Heart right ventricle (tissue), 16 donors: ENCODE measurements at regions not wholly inside any gene's neighbourhood (a gene's known extent, or its start where the extent isn't known, plus 50 kb on each side); places are given as distances from the start of the nearest gene placed in this dataset.

Experiments
- ATAC-seq, 8 donors: fragments of 200-7000 bp; cut with Tn5 transposase; one replicate each; pipeline ENCODE4 v1.9.1; 2020; ENCODE audit warnings: mild to moderate bottlenecking in 8 of 8, moderate library complexity in 8 of 8, moderate number of reproducible peaks in 1 of 8
- DNase-seq, 2 donors: peaks; one replicate each; pipeline ENCODE4 v3.0.0-alpha.2; 2020
- H3K27ac ChIP-seq, 10 donors: fragments of 200-600 bp; sonication (generic) in 2 of 10; one replicate each; pipeline versions ENCODE4 v1.5.0 to v1.8.0; 2020 to 2022; ENCODE audit warnings: mild to moderate bottlenecking in 3 of 10
- H3K27me3 ChIP-seq, 7 donors: fragments of 200-600 bp; one replicate each; pipeline ENCODE4 v1.8.0; 2021 to 2022; ENCODE audit warnings: mild to moderate bottlenecking in 2 of 7
- H3K36me3 ChIP-seq, 9 donors: fragments of 200-600 bp; sonication (generic) in 1 of 9; one replicate each; pipeline versions ENCODE4 v1.5.0 to v1.8.0; 2020 to 2022; ENCODE audit warnings: mild to moderate bottlenecking in 2 of 9
- H3K4me1 ChIP-seq, 9 donors: fragments of 200-600 bp; sonication (generic) in 1 of 9; one replicate each; pipeline versions ENCODE4 v1.5.0 to v1.8.0; 2020 to 2022; ENCODE audit warnings: mild to moderate bottlenecking in 4 of 9
- H3K4me3 ChIP-seq, 10 donors: fragments of 200-600 bp; sonication (generic) in 2 of 10; one replicate each; pipeline versions ENCODE4 v1.5.0 to v1.8.0; 2020 to 2022; ENCODE audit warnings: mild to moderate bottlenecking in 7 of 10, moderate library complexity in 2 of 10
- H3K9me3 ChIP-seq, 11 donors: fragments of 200-600 bp in 10 of 11; sonication (generic) in 2 of 11; one replicate each; pipeline versions ENCODE4 v1.5.0 to v1.8.0; 2013 to 2022; ENCODE audit warnings: mild to moderate bottlenecking in 2 of 11, control low read depth in 1 of 11, moderate library complexity in 1 of 11
- WGBS, 2 donors: extraction: QIAGEN DNeasy Blood & Tissue Kit; methylation state at CpG; one replicate each; pipeline ENCODE4 v1.1.7; 2013; ENCODE audit warnings: inconsistent platforms in 1 of 2; 5-methylcytosine and 5-hydroxymethylcytosine counted together
- intact Hi-C, 10 donors: fragments of 100-400 bp; cut with DNase I; formaldehyde crosslinking; loops; one replicate each; pipeline versions ENCODE4 v1.11.1 to v1.14.2; 2022
- TF ChIP-seq, protein P1 (sequence below), 9 donors: fragments of 200-600 bp; sonication (generic) in 2 of 9; IDR thresholded peaks; one replicate each; pipeline versions ENCODE4 v1.5.0 to v1.8.0; 2021 to 2022; ENCODE audit warnings: antibody characterized with exemption in 9 of 9, mild to moderate bottlenecking in 5 of 9, moderate library complexity in 1 of 9
- donor health status: Arrhythmogenic right ventricular cardiomyopathy.
- donor health status: ischemic (EF 13 %, LVEDD 7.1; RV severe dilation, severe dysfunction).
- donor health status: healthy with polysubstance abuse.
- donor health status: DM: no; HTN: yes; CAD: no.
- donor health status: DM: no; HTN: no; CAD: no.
- donor health status: ischemic (EF 25% LVEDD 6.9; RV normal size, moderate dysfunction).
- donor health status: ischemic (EF 25% LVEDD 5.7; RV mildly dilated, moderate dysfunction).
- donor health status: healthy.
- donor health status: DM: yes; HTN: yes; CAD: no.
- donor health status: Ischemic cardiomyopathy.
- donor health status: ischemic (EF 35%, LVEDD 5.7; RV mildly dilated, moderate dysfunction).
- donor health status: nonischemic (EF 11% LVEDD 7.7; RV severe dilation, severe dysfunction).
- donor health status: DM: yes; HTN: yes; CAD: no.
- donor health status: PGD.
- donor health status: ischemic (EF 29% LVEDD 5.4; RV normal size, mild dysfunction).
- donor health status: nonischemic (EF 23%, LVEDD 6.1; RV moderate dilation, normal function).

DNA sequence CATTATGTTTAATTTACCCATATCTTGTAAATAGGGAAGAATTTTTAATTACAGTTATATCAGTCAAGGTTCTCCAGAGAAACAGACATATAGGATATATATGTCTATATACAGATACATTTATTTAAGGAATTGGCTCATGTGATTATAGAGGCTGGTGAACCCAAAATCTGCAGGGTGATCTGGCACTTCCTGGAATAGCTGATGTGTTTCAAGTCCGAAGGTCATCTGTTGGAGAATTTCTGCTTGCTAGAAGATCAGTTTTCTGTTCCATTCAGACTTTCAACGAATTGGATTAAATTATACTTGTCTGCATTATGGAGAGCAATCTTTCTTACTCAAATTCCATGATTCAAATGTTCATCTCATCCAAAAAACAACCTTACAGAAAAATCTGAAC lies 694.6 kb upstream of the DPPA4 start:
- Histone ChIP-seq H3K4me3 (no peak overlapping the region), H3K9me3 (peaks cover 0 to 8% (median 0%) of the 10 kb centered on the region in 11 donors), H3K4me1 (no peaks in the 10 kb centered on the region), H3K36me3 (no peaks in the 10 kb centered on the region), H3K27ac (no peak overlapping the region), H3K27me3 (no peaks in the 10 kb centered on the region)
- TF ChIP-seq, protein P1, sequence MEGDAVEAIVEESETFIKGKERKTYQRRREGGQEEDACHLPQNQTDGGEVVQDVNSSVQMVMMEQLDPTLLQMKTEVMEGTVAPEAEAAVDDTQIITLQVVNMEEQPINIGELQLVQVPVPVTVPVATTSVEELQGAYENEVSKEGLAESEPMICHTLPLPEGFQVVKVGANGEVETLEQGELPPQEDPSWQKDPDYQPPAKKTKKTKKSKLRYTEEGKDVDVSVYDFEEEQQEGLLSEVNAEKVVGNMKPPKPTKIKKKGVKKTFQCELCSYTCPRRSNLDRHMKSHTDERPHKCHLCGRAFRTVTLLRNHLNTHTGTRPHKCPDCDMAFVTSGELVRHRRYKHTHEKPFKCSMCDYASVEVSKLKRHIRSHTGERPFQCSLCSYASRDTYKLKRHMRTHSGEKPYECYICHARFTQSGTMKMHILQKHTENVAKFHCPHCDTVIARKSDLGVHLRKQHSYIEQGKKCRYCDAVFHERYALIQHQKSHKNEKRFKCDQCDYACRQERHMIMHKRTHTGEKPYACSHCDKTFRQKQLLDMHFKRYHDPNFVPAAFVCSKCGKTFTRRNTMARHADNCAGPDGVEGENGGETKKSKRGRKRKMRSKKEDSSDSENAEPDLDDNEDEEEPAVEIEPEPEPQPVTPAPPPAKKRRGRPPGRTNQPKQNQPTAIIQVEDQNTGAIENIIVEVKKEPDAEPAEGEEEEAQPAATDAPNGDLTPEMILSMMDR (IDR thresholded peaks at IDR 0.05): no peak
- no peak for DNase-seq
- WGBS, 2 donors: 62 to 67% methylated on average over 2 of the region's 2 CpGs
- ATAC-seq: no peak
- intact Hi-C loops: no loop called here

DNA sequence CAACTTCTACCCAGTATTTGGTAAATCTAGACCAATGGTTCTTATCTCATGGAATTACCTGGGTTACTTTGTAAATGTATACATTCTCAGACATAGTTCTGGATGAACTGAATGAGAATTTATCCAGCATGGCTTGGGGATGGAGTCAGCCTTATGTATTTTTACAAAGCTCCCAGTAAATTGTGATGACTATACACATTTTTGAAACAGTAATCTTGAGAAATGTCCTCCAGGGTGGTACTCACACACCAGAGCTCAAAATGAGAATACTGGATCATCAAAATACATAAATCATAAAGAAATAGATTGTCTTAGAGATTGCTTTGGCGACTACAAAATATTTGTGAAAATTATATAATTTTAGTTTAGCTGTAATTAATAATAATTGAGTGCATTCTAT lies 722.1 kb upstream of the DPPA4 start:
- no peaks in the 10 kb centered on the region for H3K36me3 ChIP-seq
- no peak for ATAC-seq
- no peak for DNase-seq
- no peak overlapping the region for H3K27ac ChIP-seq
- no peaks in the 10 kb centered on the region for H3K27me3 ChIP-seq
- intact Hi-C loops: no loop called here
- TF ChIP-seq, protein P1 (IDR thresholded peaks at IDR 0.05): no peak
- 75 to 77% methylated on average over 1 of the region's 1 CpG for WGBS, 2 donors
- no peaks in the 10 kb centered on the region for H3K4me1 ChIP-seq
- H3K9me3 ChIP-seq: peaks cover 0 to 4% (median 0%) of the 10 kb centered on the region in 11 donors
- H3K4me3 ChIP-seq: no peak overlapping the region

DNA sequence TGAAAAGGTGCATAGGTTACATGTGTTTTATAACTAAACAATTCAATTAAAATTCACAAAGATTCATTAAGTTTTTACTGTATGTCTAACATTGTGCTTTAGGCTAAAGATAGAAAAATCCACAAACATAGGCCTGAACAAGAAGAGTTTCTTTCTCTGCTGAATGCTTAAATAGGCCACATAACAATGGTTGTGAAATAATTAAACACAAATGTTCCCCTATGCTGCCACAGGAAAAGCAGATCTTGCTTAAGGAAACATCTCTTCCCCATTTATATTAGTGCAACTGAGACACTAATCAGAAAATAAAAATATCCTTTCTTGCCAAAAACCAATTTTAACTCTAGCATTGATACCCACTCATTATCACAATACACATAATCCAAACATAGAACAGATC lies 725.4 kb upstream of the DPPA4 start:
- intact Hi-C loops: no loop called here
- ATAC-seq (no peak), DNase-seq (no peak)
- TF ChIP-seq, protein P1 (IDR thresholded peaks at IDR 0.05): no peak
- no peak overlapping the region for H3K27ac ChIP-seq
- H3K4me3 ChIP-seq: no peak overlapping the region
- no peaks in the 10 kb centered on the region for H3K9me3 ChIP-seq
- H3K4me1 ChIP-seq: peaks cover 0 to 5% (median 0%) of the 10 kb centered on the region in 9 donors
- no peaks in the 10 kb centered on the region for H3K27me3 ChIP-seq
- no peaks in the 10 kb centered on the region for H3K36me3 ChIP-seq

DNA sequence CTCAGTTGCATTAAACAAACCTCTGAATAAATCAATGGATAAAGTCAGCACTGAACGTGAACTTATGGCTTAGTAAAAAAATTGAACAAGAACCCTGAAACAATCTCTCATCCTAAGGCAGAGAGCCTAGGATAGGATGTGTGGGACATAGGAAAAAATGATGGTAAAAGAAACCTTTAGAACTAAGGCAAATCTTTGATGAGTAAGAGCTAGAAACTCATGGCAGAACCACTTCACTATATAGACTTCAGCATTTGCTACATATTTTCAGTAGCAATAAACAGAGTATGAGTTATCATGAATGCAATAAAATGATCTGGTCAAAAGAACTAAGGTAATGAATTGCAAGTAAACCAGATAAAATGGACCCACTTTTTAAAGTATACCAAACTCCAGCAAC lies 725.8 kb upstream of the DPPA4 start:
- ATAC-seq (no peak), DNase-seq (no peak)
- Histone ChIP-seq H3K27me3 (no peaks in the 10 kb centered on the region), H3K4me3 (no peak overlapping the region), H3K4me1 (peaks cover 0 to 7% (median 0%) of the 10 kb centered on the region in 9 donors), H3K36me3 (no peaks in the 10 kb centered on the region), H3K9me3 (no peaks in the 10 kb centered on the region), H3K27ac (no peak overlapping the region)
- intact Hi-C loops: no loop called here
- TF ChIP-seq, protein P1 (IDR thresholded peaks at IDR 0.05): no peak
- WGBS, 2 donors: 50 to 67% methylated on average over 1 of the region's 1 CpG

DNA sequence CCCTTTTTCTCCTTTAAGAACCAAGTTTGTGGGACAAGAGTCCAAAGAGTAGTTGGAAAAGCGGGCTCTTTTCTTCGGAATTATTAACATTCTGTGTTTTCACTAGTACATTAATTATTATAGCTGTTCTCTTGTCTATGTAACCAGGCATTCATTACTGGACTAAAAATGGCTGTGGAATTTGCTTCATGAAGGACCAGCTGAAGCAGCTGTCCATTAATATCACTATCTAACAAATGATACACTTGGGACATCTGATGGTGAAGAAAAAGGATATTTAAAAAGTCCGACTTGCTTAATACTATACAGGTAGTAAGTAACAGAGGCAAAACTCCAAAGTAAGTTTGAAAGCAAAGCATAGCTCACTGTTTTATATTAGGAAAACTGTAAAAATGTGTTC lies 728.9 kb upstream of the DPPA4 start:
- no peak overlapping the region for H3K4me3 ChIP-seq
- no peaks in the 10 kb centered on the region for H3K27me3 ChIP-seq
- 56 to 58% methylated on average over 3 of the region's 3 CpGs for WGBS, 2 donors
- no peak overlapping the region for H3K27ac ChIP-seq
- ATAC-seq (no peak), DNase-seq (no peak)
- intact Hi-C loops: no loop called here
- TF ChIP-seq, protein P1 (IDR thresholded peaks at IDR 0.05): no peak
- H3K36me3 ChIP-seq: no peaks in the 10 kb centered on the region
- H3K4me1 ChIP-seq: peaks cover 0 to 13% (median 10%) of the 10 kb centered on the region in 9 donors
- no peaks in the 10 kb centered on the region for H3K9me3 ChIP-seq
